Activated CD8-positive, alpha-beta T cell treated with anti-CD3 and anti-CD28 coated beads for 36 hours (primary cell): ENCODE measurements at regions not wholly inside any gene's neighbourhood (a gene's known extent, or its start where the extent isn't known, plus 50 kb on each side); places are given as distances from the start of the nearest gene placed in this dataset.

Source experiments
- ATAC-seq: fragments of 200-7000 bp; cut with Tn5 transposase; one replicate; pipeline ENCODE4 v1.10.0; 2021; ENCODE audit warnings: mild to moderate bottlenecking, moderate library complexity
- CTCF ChIA-PET: fragments of 350-600 bp; sonication (Branson Sonifier 250); formaldehyde crosslinking; loops from one replicate; lab custom pipeline; 2021; ENCODE audit warnings: antibody characterized with exemption; lab: Charles Lee
- POLR2A ChIA-PET: fragments of 350-600 bp; sonication (Branson Sonifier 250); formaldehyde crosslinking; loops from one replicate; lab custom pipeline; 2021; ENCODE audit warnings: antibody characterized with exemption; lab: Charles Lee
- DNase-seq: peaks from one replicate; pipeline ENCODE4 v3.0.0-alpha.2; 2020
- H3K27ac Mint-ChIP-seq: one replicate; pipeline ENCODE4 v1.8.0; 2021; ENCODE audit warnings: mild to moderate bottlenecking, mixed read lengths
- H3K27me3 Mint-ChIP-seq: one replicate; pipeline ENCODE4 v1.8.0; 2021; ENCODE audit warnings: mixed read lengths
- H3K36me3 Mint-ChIP-seq: one replicate; pipeline ENCODE4 v1.8.0; 2021; ENCODE audit warnings: low read depth, mixed read lengths
- H3K4me1 Mint-ChIP-seq: one replicate; pipeline ENCODE4 v1.8.0; 2021; ENCODE audit warnings: low read depth, mixed read lengths
- H3K4me3 Mint-ChIP-seq: one replicate; pipeline ENCODE4 v1.8.0; 2021; ENCODE audit warnings: mild to moderate bottlenecking, moderate library complexity, mixed read lengths
- H3K9me3 Mint-ChIP-seq: one replicate; pipeline ENCODE4 v1.8.0; 2021; ENCODE audit warnings: mixed read lengths
- intact Hi-C: fragments of 100-400 bp; cut with micrococcal nuclease; formaldehyde crosslinking; loops from one replicate; pipeline ENCODE4 v1.10.0; 2022
- TF ChIP-seq, protein P1 (sequence below): fragments of 200-600 bp; IDR thresholded peaks from one replicate; pipeline ENCODE4 v1.8.0; 2022; ENCODE audit warnings: antibody characterized with exemption, mild to moderate bottlenecking

DNA sequence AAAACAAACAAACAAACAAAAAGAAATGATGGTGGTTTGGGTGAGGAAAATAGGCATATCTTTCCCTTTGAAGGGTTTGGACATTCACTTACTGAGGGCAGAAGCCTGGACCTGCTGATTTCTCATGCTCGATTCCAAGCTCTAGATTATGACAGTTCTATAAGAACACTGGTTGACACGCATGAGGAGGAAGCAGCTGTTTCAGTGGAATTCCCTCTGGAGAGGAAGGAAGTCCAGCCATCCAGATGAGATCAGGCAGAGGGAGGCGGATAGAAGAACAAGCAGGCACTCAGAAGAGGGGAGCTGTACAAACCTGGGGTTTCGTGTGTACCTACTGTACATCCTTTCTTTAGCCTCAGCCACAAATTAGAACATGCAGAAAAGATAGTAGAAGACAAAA lies 691.9 kb downstream of the INHBA start:
- no peak overlapping the region for H3K4me3 Mint-ChIP-seq
- no peaks in the 10 kb centered on the region for H3K36me3 Mint-ChIP-seq
- intact Hi-C loops = no loop called here
- no peak for DNase-seq
- ChIA-PET POLR2A (interaction anchor here (1.1 kb wide), 1 partner anchor 9 kb away, joined by 3 read pairs; no protein-coding TSS in a partner anchor), CTCF (no interaction called here)
- no peaks in the 10 kb centered on the region for H3K4me1 Mint-ChIP-seq
- TF ChIP-seq, protein P1, sequence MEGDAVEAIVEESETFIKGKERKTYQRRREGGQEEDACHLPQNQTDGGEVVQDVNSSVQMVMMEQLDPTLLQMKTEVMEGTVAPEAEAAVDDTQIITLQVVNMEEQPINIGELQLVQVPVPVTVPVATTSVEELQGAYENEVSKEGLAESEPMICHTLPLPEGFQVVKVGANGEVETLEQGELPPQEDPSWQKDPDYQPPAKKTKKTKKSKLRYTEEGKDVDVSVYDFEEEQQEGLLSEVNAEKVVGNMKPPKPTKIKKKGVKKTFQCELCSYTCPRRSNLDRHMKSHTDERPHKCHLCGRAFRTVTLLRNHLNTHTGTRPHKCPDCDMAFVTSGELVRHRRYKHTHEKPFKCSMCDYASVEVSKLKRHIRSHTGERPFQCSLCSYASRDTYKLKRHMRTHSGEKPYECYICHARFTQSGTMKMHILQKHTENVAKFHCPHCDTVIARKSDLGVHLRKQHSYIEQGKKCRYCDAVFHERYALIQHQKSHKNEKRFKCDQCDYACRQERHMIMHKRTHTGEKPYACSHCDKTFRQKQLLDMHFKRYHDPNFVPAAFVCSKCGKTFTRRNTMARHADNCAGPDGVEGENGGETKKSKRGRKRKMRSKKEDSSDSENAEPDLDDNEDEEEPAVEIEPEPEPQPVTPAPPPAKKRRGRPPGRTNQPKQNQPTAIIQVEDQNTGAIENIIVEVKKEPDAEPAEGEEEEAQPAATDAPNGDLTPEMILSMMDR = no peak
- H3K9me3 Mint-ChIP-seq = no peaks in the 10 kb centered on the region
- ATAC-seq = no peak
- H3K27ac Mint-ChIP-seq = no peak overlapping the region
- H3K27me3 Mint-ChIP-seq = no peaks in the 10 kb centered on the region

DNA sequence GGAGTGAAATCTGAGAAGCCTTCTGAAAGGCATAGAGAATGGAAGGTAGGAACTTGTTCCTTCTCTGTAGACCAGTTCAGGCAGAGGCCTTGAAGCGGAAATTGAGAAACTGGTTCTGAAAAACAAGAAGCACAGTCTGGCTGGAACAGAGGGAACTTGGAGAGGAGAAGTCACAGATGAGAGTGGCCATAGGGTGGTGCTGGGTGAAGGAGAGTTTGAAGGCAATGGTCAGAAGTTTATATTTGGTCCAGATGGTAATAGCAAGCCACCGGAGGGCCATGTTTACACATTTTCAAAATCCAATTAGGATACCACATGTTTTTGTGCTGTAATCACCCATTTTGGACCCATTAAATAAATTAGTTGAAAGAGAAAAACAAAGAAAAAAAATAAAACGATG lies 692.5 kb downstream of the INHBA start:
- H3K27me3 Mint-ChIP-seq = no peaks in the 10 kb centered on the region
- POLR2A ChIA-PET = interaction anchor here (1.1 kb wide), 1 partner anchor 8 kb away, joined by 3 read pairs; no protein-coding TSS in a partner anchor
- no peak overlapping the region for H3K27ac Mint-ChIP-seq
- TF ChIP-seq, protein P1 = no peak
- intact Hi-C loops = no loop called here
- H3K9me3 Mint-ChIP-seq = no peaks in the 10 kb centered on the region
- DNase-seq (no peak), ATAC-seq (no peak)
- no peaks in the 10 kb centered on the region for H3K4me1 Mint-ChIP-seq
- no peak overlapping the region for H3K4me3 Mint-ChIP-seq
- H3K36me3 Mint-ChIP-seq = no peaks in the 10 kb centered on the region
- CTCF ChIA-PET = no interaction called here

DNA sequence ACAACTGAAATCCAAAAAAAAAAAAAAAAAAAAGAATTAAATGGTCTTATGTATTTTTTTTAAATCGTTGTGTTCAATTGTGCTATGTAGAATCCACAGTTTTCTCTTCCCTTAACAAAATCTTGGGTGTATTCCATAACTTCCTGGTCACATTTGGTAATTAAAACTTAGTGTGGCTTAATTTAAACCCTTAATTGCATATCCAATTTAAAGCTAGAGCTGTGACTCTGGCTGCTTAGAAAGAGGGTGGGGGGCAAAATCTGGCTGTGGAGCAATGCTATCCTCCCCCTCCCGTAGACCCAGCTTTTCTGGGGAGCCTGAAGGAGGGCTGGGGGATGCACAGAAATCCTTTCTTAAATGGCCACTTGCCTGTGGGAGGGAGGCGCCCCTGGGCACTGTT lies 695.1 kb downstream of the INHBA start:
- Mint-ChIP-seq H3K36me3 (no peaks in the 10 kb centered on the region), H3K27me3 (no peaks in the 10 kb centered on the region)
- CTCF ChIA-PET = no interaction called here

DNA sequence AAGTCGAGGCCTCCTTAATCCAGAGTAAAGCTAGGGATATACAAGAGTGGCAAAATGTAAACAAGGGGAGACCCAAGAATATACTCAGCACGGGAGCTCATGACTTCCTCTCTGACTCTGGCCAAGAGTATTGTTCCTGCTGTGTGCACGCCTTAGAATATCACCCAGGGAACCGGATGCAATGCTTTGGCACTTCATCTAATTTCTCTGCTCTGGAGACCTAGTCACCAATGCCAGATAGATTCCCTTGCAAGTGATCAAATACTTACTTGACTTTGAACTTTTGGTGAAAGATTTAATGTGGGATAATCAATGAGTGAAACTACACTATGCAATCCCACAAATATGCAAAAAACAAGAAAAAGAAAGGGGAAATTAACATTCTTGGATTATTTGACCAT lies 695.5 kb downstream of the INHBA start:
- no peak for DNase-seq
- TF ChIP-seq, protein P1 = no peak
- no peaks in the 10 kb centered on the region for H3K9me3 Mint-ChIP-seq
- H3K27me3 Mint-ChIP-seq = no peaks in the 10 kb centered on the region
- no peak for ATAC-seq
- ChIA-PET CTCF (no interaction called here), POLR2A (no interaction called here)
- intact Hi-C loops = no loop called here
- H3K4me1 Mint-ChIP-seq = no peaks in the 10 kb centered on the region
- no peak overlapping the region for H3K4me3 Mint-ChIP-seq
- H3K27ac Mint-ChIP-seq = no peak overlapping the region
- no peaks in the 10 kb centered on the region for H3K36me3 Mint-ChIP-seq

More for the DNA sequence above, 695.1 kb downstream of the INHBA start:
- TF ChIP-seq, protein P1 = no peak
- no peaks in the 10 kb centered on the region for H3K4me1 Mint-ChIP-seq
- intact Hi-C loops = no loop called here
- POLR2A ChIA-PET = no interaction called here
- ATAC-seq = no peak
- no peak overlapping the region for H3K4me3 Mint-ChIP-seq
- H3K9me3 Mint-ChIP-seq = no peaks in the 10 kb centered on the region
- no peak overlapping the region for H3K27ac Mint-ChIP-seq
- DNase-seq = no peak

DNA sequence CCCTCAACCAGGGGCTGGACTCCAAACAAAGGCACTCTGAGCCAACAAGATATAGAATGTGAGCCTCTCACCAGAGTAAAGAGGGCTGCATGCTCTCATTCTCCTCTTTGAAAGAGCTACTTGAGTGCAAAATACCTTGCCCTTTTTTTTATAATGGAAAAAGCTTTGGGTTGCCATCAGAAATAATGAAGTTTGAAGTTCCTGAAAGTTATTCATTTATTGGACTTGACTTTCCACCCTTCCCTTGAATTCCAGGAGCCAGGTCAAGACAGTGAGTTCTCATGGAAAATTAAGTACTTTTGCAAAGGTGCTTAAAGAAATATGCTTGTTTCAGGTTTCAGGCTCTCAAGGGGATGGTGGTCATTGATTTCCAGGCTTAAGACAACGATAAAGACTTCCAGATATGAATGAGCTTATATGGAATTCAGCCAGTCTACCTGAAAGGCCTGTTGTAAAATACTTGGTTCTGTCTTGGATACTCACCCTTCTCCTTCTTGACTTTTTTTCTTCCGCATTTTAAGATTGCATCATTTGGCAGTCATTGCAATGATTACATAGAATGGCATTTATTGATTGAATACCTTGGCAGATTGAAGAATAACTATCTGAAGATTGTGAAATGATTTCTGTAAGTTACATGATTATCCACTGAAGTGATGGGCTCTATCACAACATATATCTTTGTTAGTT lies 696.4 kb downstream of the INHBA start:
- no peaks in the 10 kb centered on the region for H3K27me3 Mint-ChIP-seq
- no peaks in the 10 kb centered on the region for H3K9me3 Mint-ChIP-seq
- TF ChIP-seq, protein P1 = no peak
- H3K4me1 Mint-ChIP-seq = no peaks in the 10 kb centered on the region
- CTCF ChIA-PET = no interaction called here
- no peaks in the 10 kb centered on the region for H3K36me3 Mint-ChIP-seq
- POLR2A ChIA-PET = no interaction called here
- no peak for DNase-seq
- intact Hi-C loops = no loop called here
- no peak overlapping the region for H3K4me3 Mint-ChIP-seq
- no peak overlapping the region for H3K27ac Mint-ChIP-seq
- no peak for ATAC-seq
